Left lung (tissue), 4 donors: ENCODE measurements at regions not wholly inside any gene's neighbourhood (a gene's known extent, or its start where the extent isn't known, plus 50 kb on each side); places are given as distances from the start of the nearest gene placed in this dataset.

Experiments
- ATAC-seq: fragments of 200-7000 bp; cut with Tn5 transposase; one replicate; pipeline ENCODE4 v1.9.1; 2020; ENCODE audit warnings: moderate library complexity
- DNase-seq, 4 donors: peaks; one replicate each; pipeline ENCODE4 v3.0.0-alpha.2; 2013 to 2020
- H3K27ac ChIP-seq, 2 donors: fragments of 200-600 bp; sonication (generic) in 1 of 2; one replicate each; pipeline versions ENCODE4 v1.5.0 to v1.8.0; 2020 to 2021
- H3K27me3 ChIP-seq, 2 donors: fragments of 200-600 bp; sonication (generic) in 1 of 2; one replicate each; pipeline versions ENCODE4 v1.5.0 to v1.8.0; 2020 to 2021
- H3K36me3 ChIP-seq, 2 donors: fragments of 200-600 bp; sonication (generic) in 1 of 2; one replicate each; pipeline versions ENCODE4 v1.5.0 to v1.8.0; 2020 to 2021
- H3K4me1 ChIP-seq, 2 donors: fragments of 200-600 bp; one replicate each; pipeline ENCODE4 v1.8.0; 2021
- H3K4me3 ChIP-seq, 2 donors: fragments of 200-600 bp; sonication (generic) in 1 of 2; one replicate each; pipeline versions ENCODE4 v1.5.0 to v1.8.0; 2020 to 2021; ENCODE audit warnings: mild to moderate bottlenecking in 1 of 2
- H3K9me3 ChIP-seq, 2 donors: fragments of 200-600 bp; sonication (generic) in 1 of 2; one replicate each; pipeline versions ENCODE4 v1.5.0 to v1.8.0; 2020 to 2021
- intact Hi-C, 2 donors: fragments of 100-400 bp; cut with DNase I; formaldehyde crosslinking; loops; one replicate each; pipeline versions ENCODE4 v1.11.2 to v1.14.2; 2022
- TF ChIP-seq, protein P1 (sequence below), 2 donors: fragments of 200-600 bp; sonication (generic) in 1 of 2; IDR thresholded peaks; one replicate each; pipeline versions ENCODE4 v1.5.0 to v1.8.0; 2021; ENCODE audit warnings: antibody characterized with exemption in 2 of 2
- donor health status: DM: no; HTN: yes; CAD: no.
- donor health status: DM: no; HTN: no; CAD: no.

DNA sequence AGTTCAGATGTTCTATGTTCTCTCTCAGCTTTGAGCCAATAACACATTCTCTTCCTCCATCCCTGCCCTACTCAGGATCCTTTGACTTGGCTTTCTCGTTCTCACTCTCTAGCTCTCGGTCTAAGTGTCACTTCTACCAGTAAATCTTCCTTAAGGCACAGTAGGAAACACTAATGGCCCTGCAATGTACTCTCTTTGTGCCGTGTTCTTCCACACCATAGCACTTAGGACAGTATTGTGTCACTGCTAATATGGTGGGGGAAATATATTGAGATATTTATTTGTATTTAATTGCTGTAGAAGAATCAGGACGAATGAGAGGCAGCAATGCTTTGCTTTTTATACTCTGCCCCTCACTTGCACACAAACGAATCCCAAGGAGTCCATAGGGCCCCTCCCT is 493.1 kb downstream of the SHISA9 start:
- H3K36me3 ChIP-seq = no peaks in the 10 kb centered on the region
- H3K4me3 ChIP-seq = no peak overlapping the region
- no peak overlapping the region for H3K27ac ChIP-seq
- intact Hi-C loops = no loop called here
- H3K9me3 ChIP-seq = no peaks in the 10 kb centered on the region
- no peaks in the 10 kb centered on the region for H3K4me1 ChIP-seq
- TF ChIP-seq, protein P1, sequence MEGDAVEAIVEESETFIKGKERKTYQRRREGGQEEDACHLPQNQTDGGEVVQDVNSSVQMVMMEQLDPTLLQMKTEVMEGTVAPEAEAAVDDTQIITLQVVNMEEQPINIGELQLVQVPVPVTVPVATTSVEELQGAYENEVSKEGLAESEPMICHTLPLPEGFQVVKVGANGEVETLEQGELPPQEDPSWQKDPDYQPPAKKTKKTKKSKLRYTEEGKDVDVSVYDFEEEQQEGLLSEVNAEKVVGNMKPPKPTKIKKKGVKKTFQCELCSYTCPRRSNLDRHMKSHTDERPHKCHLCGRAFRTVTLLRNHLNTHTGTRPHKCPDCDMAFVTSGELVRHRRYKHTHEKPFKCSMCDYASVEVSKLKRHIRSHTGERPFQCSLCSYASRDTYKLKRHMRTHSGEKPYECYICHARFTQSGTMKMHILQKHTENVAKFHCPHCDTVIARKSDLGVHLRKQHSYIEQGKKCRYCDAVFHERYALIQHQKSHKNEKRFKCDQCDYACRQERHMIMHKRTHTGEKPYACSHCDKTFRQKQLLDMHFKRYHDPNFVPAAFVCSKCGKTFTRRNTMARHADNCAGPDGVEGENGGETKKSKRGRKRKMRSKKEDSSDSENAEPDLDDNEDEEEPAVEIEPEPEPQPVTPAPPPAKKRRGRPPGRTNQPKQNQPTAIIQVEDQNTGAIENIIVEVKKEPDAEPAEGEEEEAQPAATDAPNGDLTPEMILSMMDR (IDR thresholded peaks at IDR 0.05) = no peak
- ATAC-seq (no peak), DNase-seq (no peak)
- no peaks in the 10 kb centered on the region for H3K27me3 ChIP-seq

DNA sequence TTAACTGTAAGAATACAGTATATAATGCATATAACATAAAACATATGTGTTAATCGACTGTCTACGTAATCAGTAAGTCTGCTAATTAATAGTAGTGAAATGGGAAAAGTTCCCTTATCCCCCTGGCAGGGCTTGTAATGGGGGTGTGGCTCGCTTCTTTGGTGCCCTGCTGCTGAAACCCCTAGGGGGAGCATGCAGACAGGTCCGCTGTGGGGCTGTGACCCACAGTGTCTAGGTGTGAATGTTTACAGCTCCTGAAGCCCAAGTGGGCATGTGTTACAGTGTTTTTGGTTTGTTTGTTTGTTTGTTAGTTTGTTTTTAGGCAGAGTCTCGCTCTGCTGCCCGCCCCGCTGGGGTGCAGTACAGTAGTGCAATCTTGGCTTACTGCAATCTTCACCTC is 495.7 kb downstream of the SHISA9 start:
- DNase-seq (no peak), ATAC-seq (no peak)
- Histone ChIP-seq H3K4me3 (no peak overlapping the region), H3K4me1 (no peaks in the 10 kb centered on the region), H3K9me3 (peaks cover 0 to 2% of the 10 kb centered on the region in 2 donors), H3K27me3 (no peaks in the 10 kb centered on the region), H3K36me3 (no peaks in the 10 kb centered on the region), H3K27ac (no peak overlapping the region)
- TF ChIP-seq, protein P1 (IDR thresholded peaks at IDR 0.05) = no peak
- intact Hi-C loops = no loop called here

DNA sequence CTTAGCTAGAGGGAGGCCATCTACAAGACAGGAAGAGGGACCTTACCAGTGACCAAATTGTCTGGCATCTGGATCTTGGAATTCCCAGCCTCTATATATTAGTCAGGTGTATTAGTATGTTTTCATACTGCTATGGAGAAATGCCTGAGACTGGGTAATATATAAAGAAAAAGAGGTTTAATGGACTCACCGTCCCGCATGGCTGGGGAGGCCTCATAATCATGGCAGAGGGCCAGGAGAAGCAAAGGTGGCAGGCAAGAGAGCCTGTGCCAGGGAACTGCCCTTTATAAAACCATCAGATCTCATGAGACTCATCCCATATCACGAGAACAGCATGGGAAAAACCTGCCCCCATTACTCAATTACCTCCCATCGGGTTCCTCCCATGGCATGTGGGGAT is 500.2 kb downstream of the SHISA9 start:
- intact Hi-C loops = no loop called here
- no peak overlapping the region for H3K27ac ChIP-seq
- TF ChIP-seq, protein P1 (IDR thresholded peaks at IDR 0.05) = no peak
- H3K9me3 ChIP-seq = peaks cover 0 to 7% of the 10 kb centered on the region in 2 donors
- H3K27me3 ChIP-seq = no peaks in the 10 kb centered on the region
- no peak for DNase-seq
- H3K4me1 ChIP-seq = no peaks in the 10 kb centered on the region
- H3K4me3 ChIP-seq = no peak overlapping the region
- H3K36me3 ChIP-seq = no peaks in the 10 kb centered on the region
- ATAC-seq = no peak

DNA sequence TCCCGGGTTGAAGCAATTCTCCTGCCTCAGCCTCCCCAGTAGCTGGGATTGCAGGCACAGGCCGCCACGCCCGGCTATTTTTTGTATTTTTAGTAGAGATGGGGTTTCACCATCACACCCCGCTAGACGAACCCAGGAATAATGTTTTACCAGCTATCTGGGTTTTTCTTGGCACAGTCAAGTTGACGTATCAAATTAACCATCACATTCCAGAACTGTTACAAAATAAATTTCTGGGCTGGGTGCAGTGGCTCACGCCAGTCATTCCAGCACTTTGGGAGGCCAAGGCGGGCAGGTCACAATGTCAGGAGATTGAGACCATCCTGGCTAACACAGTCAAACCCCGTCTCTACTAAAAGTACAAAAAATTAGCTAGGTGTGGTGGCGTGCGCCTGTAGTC is 501.2 kb downstream of the SHISA9 start:
- DNase-seq = no peak
- H3K36me3 ChIP-seq = no peaks in the 10 kb centered on the region
- no peaks in the 10 kb centered on the region for H3K4me1 ChIP-seq
- no peaks in the 10 kb centered on the region for H3K27me3 ChIP-seq
- H3K4me3 ChIP-seq = no peak overlapping the region
- no peak for ATAC-seq
- intact Hi-C loops = no loop called here
- TF ChIP-seq, protein P1 (IDR thresholded peaks at IDR 0.05) = no peak
- peaks cover 0 to 7% of the 10 kb centered on the region in 2 donors for H3K9me3 ChIP-seq
- no peak overlapping the region for H3K27ac ChIP-seq

DNA sequence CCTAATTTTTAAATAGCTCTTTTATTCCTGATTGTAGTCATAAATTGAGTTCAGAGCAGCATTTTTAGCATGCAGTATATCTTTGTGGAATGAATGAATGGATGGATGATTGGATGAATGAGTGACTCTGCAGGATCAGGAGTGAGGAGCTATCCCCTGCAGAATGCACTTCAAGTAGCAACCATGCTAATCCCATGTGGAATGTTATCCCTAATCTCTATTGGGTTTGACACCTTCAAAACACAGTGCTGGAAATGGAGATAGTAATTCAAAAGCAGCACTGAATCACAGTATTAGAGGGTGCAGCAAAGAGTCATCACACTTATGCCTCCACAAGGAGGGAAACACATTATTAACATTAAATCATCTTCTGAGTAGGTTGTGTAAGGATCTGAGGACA is 501.9 kb downstream of the SHISA9 start:
- ATAC-seq = no peak
- Histone ChIP-seq H3K4me1 (no peaks in the 10 kb centered on the region), H3K27me3 (no peaks in the 10 kb centered on the region)

More for the DNA sequence above, 501.9 kb downstream of the SHISA9 start:
- Histone ChIP-seq H3K9me3 (peaks cover 0 to 7% of the 10 kb centered on the region in 2 donors), H3K27ac (no peak overlapping the region), H3K36me3 (no peaks in the 10 kb centered on the region), H3K4me3 (no peak overlapping the region)
- TF ChIP-seq, protein P1 (IDR thresholded peaks at IDR 0.05) = no peak
- intact Hi-C loops = no loop called here
- no peak for DNase-seq
